Mammary epithelial cell (primary cell): ENCODE measurements at regions not wholly inside any gene's neighbourhood (a gene's known extent, or its start where the extent isn't known, plus 50 kb on each side); places are given as distances from the start of the nearest gene placed in this dataset.

ENCODE experiments used
- CTCF ChIP-seq, 2 donors: IDR thresholded peaks in 1 of 2; conservative IDR thresholded peaks in 1 of 2; 2 replicates each; pipeline ENCODE4 v1.5.1; 2011 to 2012; ENCODE audit warnings: inconsistent platforms in 2 of 2, low read length in 2 of 2, mild to moderate bottlenecking in 2 of 2, control low read depth in 1 of 2, low read depth in 1 of 2; ENCODE audit not compliant: insufficient read depth in 1 of 2; ENCODE audit errors: extremely low read depth in 1 of 2
- EZH2 ChIP-seq: IDR thresholded peaks from 2 replicates; pipeline ENCODE4 v1.6.1; 2012; ENCODE audit warnings: low read length, inconsistent platforms, borderline replicate concordance

GRCh38 chr4:10925996-10926395, 241.4 kb upstream of the CLNK start:
- no peak for TF ChIP-seq EZH2
- no peak for TF ChIP-seq CTCF (conservative IDR thresholded peaks at IDR 0.05 in 1 of 2, IDR thresholded peaks at IDR 0.05 in 1 of 2; ENCODE audit: extremely low read depth in 1 of 2, insufficient read depth in 1 of 2, low read depth in 1 of 2, low read length in 2 of 2)
